Activated CD4-positive, alpha-beta T cell treated with anti-CD3 and anti-CD28 coated beads for 4 hours (primary cell): ENCODE measurements at regions not wholly inside any gene's neighbourhood (a gene's known extent, or its start where the extent isn't known, plus 50 kb on each side); places are given as distances from the start of the nearest gene placed in this dataset.
"Not testable (repeated sequence)": the region's sequence is repeated elsewhere in the genome, so short reads cannot be mapped to it uniquely, and the experiment has no call there.

Source experiments
- DNase-seq, 2 donors: peaks; one replicate each; pipeline ENCODE4 v3.0.0-alpha.2; 2020

DNA sequence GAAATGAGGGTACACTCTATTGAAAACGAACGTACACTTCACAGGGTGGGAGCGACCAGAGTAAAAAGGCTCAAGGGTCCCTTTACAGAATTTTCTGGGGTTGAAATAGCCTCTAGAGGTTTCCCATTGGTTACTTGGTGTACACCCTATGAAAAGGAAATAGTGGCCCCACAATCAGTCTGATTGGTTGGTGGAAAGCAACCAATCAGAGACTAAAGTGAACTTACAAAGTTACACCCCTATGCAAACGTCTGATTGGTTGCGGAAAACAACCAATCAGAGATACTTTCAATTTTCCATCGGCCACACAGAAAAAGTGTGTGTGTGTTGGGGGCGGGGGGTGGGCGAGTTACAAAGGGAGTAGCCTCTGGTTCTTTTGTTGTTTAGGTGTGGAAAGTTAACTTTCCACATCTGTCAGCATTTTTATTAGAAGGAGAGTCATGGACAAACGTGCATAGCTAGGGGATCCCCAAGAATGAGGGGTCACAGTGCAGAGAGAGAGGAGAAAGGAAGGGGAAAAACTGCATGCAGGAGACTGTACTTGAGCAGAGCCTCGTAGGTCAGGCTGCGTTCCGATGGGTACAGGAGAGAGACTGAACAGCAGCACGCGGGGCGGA lies 1152.1 kb downstream of the TBC1D22A start:
- no peak for DNase-seq

DNA sequence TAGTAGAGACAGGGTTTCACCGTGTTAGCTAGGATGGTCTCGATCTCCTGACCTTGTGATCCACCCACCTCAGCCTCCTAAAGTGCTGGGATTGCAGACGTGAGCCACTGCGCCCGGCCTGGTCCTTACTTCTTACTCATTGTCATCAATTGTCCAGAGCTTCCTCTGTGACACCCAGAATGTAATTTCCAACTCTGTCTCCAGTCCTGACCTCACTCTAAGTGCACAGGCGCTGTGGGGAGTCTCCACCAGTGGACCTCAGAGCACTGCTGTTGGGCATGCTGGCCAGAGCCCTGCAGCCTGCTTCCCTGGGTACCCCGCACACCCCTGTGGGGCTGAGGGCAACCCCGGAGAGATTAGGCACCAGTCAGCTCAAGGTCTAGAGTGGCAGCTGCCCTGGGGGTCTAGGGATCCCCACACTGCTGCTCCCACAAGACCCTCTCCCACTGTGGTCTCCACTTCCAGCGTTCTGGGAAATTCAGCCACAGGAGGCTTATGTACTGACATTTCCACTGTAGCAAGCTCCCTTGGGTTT lies 1140.3 kb downstream of the TBC1D22A start:
- no peak for DNase-seq

GRCh38 chr22:47901911-47902310 lies 1139.5 kb downstream of the TBC1D22A start:
- DNase-seq = no peak

- no peak for DNase-seq
Measured at GRCh38 chr22:47899894-47900293, 1137.4 kb downstream of the TBC1D22A start.

- DNase-seq = no peak
Measured at GRCh38 chr22:47898946-47899345, 1136.5 kb downstream of the TBC1D22A start.

- no peak for DNase-seq
Measured at GRCh38 chr22:47891609-47892008, 1129.2 kb downstream of the TBC1D22A start.

DNA sequence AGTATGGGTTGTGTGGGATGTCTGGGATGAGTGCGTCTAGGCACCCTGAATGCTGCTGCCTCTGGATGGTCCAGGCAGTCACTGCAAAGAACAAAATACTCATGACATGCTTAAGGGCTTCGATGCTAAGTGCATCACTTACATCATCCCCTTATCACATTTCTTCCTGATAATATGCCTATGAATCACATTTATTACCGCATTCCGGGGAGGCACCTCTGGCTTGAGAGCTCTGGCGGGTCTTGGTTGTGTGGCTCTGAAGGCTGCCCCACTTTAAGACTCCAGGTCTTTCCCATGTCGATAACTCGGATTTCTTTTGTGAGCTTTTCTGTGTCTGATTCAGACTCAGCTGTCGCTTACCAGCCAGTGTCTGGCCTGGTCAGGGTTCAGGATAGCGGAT lies 1126.4 kb downstream of the TBC1D22A start:
- no peak for DNase-seq

- DNase-seq = no peak
Measured at GRCh38 chr22:47884775-47885174, 1122.3 kb downstream of the TBC1D22A start.

DNA sequence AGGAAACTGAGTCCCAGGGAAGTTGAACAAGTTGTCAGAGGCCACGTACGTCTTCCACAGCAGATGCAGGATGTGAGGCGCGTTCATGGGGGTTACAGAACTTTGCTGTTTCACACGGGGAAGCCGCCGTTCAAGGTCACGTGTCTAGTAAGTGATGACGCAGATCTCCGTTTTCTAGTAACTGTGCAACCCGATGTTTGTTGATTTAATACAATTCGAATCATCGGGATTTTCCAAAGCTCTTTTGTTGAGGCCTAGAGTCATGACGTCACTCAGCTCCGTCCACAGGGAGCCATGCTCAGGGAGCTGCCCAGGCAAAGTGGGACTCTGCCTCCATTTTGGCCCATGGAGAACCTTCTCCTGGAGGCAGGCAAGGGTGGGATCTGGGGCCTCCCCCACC lies 1121.8 kb downstream of the TBC1D22A start:
- DNase-seq = no peak

DNA sequence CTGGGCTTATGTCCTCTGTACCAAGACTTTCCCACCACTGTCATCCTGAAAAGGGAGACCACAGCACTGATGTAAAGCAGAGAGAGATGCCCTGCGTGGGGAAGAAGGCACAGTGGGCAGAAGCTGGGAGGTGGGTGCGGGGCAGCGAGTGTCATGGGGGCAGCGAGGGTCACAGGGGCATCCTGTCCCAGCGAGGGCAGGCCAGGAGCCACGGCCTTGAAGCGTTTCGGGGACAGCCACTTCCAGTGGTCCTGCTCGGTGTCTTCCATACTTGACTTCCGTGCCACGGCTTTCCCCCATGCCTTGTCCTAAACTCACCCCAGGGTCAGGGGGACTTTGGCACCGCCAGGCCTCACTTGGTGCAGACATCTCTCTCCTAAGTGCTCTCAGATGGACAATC lies 1121.3 kb downstream of the TBC1D22A start:
- DNase-seq = no peak

GRCh38 chr22:47879346-47879745 lies 1116.9 kb downstream of the TBC1D22A start:
- DNase-seq = no peak

DNA sequence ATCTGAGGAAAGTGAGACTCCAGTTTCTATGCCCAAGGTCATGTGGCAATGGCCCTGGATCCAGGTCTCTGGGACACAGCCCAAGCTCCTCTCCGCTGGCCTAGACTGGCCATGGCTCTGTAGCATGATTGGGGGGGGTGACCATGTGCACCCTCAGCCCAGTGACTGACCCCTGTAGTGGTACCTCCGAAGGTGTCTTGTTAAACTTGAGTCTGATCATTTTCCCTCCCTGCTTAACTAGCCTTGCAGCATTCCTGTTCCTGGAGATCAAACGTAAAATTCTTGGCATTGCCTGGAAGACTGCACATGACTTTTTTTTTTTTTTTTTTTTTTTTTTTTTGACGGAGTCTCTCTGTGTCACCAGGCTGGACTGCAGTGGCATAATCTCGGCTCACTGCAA lies 1116.0 kb downstream of the TBC1D22A start:
- DNase-seq = no peak

- no peak for DNase-seq
Measured at GRCh38 chr22:47872761-47873535, 1110.5 kb downstream of the TBC1D22A start.

DNA sequence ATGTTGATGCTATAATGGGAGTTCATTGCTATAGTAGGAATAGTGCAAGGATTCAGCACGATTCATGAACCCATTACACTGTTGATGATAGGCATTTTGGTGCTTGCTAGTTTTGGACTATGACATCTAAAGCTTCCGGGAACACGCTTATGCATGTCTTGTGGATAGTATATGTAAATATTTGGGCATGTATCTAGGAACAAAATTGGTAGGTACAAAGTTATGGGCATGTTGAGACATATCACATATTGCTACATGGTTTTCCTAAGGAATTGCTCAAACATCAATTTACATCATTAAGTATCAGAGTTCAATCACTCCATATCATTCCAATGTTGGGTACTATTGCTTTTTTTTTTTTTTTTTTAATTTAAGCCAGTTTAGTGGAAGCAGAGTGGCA lies 1103.2 kb downstream of the TBC1D22A start:
- DNase-seq = no peak

- DNase-seq = no peak
Measured at GRCh38 chr22:47862394-47862793, 1099.9 kb downstream of the TBC1D22A start.

DNA sequence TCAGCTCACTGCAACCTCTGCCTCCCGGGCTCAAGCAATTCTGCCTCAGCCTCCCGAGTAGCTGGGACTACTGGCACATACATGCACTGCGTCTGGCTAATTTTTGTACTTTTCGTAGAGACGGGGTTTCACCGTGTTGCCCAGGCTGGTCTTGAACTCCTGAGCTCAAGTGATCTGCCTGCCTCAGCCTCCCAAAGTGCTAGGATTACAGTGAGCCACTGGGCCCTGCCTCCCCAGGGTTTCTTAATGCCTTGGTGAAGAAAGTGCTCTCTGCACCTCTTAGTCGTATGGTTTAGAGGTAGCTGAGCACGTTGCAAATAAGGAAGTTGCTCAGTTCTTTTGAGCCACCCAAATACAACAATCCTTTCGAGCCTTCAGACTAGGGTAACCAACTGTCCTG lies 1098.5 kb downstream of the TBC1D22A start:
- not testable (repeated sequence) for DNase-seq

GRCh38 chr22:47859881-47860525 lies 1097.6 kb downstream of the TBC1D22A start:
- no peak for DNase-seq

DNA sequence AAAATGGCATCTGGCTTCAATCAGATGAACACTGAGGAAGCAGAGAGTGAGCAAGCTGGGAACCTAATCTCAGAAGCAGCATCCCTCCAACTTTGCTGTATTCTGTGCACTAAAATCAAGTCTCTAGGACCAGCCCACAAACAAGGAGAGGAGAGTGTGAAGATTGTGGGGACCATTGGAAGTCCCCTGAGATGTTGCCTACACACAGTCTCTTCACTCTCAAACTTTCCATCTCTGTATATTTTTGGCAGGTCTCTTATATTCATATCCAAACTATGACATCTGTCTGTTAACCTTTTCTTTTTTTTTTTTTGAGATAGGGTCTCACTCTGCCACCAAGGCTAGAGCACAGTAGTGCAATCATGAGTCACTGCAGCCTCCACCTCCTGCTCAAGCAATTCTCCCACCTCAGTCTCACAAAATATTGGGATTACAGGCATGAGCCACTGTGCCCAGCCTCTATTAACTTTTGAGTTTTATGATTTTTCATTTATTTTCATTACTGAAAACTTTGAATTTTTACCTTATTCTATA lies 1096.4 kb downstream of the TBC1D22A start:
- no peak for DNase-seq

GRCh38 chr22:47854680-47855079 lies 1092.2 kb downstream of the TBC1D22A start:
- no peak for DNase-seq

DNA sequence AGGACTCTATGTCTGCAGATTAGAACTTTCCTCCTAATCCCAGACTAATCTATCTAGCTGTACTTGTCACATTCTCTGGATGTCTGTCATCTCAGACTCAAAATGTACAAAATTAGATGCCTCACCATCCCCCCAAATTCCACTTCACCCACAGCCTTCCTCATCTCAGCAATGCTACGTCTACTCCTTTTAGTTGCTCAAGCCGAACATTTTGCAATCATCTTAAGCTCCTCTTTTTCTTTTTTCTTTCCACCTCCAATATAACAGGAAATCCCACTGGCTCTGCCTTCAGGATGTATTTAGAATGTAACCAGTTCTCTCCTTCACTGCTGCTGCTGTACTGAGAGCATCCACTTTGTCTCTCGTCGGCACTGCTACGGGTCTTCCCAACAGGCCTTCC lies 1091.8 kb downstream of the TBC1D22A start:
- DNase-seq = no peak

DNA sequence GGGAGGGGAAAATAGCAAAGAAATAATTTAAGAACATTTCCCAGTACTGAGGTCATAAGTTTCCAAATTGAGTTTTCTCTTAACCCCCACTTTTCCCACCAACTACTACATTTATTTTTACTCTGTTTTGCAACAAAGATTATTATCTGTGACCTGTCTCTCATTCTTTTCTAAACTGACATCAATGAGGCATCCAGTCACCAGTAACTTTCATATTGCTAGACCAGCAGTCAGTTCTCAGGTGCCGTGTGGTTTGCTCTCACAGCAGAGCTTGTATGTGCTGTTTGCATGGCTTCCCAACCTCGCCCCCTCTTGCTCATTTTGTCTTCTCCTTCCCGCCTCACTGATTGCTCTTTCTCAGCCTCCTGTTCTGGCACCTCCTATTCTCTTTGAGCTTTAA lies 1091.3 kb downstream of the TBC1D22A start:
- no peak for DNase-seq

GRCh38 chr22:47851586-47851985 lies 1089.1 kb downstream of the TBC1D22A start:
- DNase-seq = no peak

DNA sequence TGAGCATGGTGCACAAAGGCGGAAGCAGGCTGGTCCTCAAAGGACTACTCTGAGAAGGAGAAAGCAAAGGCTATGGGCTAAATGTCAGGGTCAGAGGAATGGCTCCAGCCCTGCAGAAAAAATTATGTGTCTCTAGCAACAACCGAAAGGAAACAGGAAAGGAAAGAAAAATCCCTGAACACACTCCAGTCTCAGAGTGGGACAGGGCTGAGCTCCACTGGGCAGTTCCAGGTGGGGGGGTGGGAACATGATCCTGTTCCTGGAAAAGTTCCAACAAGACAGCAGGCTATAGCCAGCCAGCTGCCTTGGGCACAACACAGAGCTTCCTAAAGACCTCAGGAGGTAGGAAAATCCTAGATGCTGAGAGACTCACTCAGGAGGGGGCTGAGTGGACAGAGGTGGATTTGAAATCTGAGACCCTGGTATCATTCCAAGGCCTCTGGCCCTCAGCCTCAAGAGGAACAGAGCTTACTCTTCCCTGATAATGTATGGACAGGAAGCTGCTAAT lies 1088.2 kb downstream of the TBC1D22A start:
- DNase-seq = no peak
